Neural cell (in vitro differentiated cells): ENCODE measurements at regions not wholly inside any gene's neighbourhood (a gene's known extent, or its start where the extent isn't known, plus 50 kb on each side); places are given as distances from the start of the nearest gene placed in this dataset.

Experiments used
- CTCF ChIP-seq: fragments of 450-650 bp; IDR thresholded peaks from 2 replicates; pipeline ENCODE4 v1.5.1; 2014; ENCODE audit warnings: antibody characterized with exemption, mild to moderate bottlenecking, moderate library complexity; ENCODE audit not compliant: poor library complexity, severe bottlenecking
- EZH2 ChIP-seq: fragments of 200-600, 300-800 bp; shearing (Covaris generic), sonication (generic); IDR thresholded peaks from 2 replicates; pipeline ENCODE4 v1.6.1; 2014; ENCODE audit warnings: antibody characterized with exemption, low read length, borderline replicate concordance, mild to moderate bottlenecking; ENCODE audit not compliant: insufficient read depth, poor library complexity, severe bottlenecking
- MXI1 ChIP-seq: fragments of 450-650 bp; conservative IDR thresholded peaks from 2 replicates; pipeline ENCODE4 v1.6.1; 2014; ENCODE audit warnings: antibody characterized with exemption, mild to moderate bottlenecking; ENCODE audit not compliant: poor library complexity, severe bottlenecking
- POLR2AphosphoS5 ChIP-seq: IDR thresholded peaks from 2 replicates; pipeline ENCODE4 v1.6.1; 2012
- SMC3 ChIP-seq: fragments of 450-650 bp; conservative IDR thresholded peaks from 2 replicates; pipeline ENCODE4 v1.6.1; 2014; ENCODE audit warnings: antibody characterized with exemption, mild to moderate bottlenecking, moderate library complexity; ENCODE audit not compliant: poor library complexity
- TAF1 ChIP-seq: IDR thresholded peaks from 2 replicates; pipeline ENCODE4 v1.6.1; 2012; ENCODE audit warnings: low read depth
- TF ChIP-seq, protein P1 (sequence below): IDR thresholded peaks from 2 replicates; pipeline ENCODE4 v1.6.1; 2012; ENCODE audit warnings: borderline replicate concordance

GRCh38 chr5:4083591-4084337 lies 488.1 kb downstream of the IRX1 start:
- TF ChIP-seq TAF1: no peak
- TF ChIP-seq POLR2AphosphoS5: no peak
- no peak for TF ChIP-seq EZH2
- no peak for TF ChIP-seq CTCF
- TF ChIP-seq MXI1: no peak
- TF ChIP-seq, protein P1, sequence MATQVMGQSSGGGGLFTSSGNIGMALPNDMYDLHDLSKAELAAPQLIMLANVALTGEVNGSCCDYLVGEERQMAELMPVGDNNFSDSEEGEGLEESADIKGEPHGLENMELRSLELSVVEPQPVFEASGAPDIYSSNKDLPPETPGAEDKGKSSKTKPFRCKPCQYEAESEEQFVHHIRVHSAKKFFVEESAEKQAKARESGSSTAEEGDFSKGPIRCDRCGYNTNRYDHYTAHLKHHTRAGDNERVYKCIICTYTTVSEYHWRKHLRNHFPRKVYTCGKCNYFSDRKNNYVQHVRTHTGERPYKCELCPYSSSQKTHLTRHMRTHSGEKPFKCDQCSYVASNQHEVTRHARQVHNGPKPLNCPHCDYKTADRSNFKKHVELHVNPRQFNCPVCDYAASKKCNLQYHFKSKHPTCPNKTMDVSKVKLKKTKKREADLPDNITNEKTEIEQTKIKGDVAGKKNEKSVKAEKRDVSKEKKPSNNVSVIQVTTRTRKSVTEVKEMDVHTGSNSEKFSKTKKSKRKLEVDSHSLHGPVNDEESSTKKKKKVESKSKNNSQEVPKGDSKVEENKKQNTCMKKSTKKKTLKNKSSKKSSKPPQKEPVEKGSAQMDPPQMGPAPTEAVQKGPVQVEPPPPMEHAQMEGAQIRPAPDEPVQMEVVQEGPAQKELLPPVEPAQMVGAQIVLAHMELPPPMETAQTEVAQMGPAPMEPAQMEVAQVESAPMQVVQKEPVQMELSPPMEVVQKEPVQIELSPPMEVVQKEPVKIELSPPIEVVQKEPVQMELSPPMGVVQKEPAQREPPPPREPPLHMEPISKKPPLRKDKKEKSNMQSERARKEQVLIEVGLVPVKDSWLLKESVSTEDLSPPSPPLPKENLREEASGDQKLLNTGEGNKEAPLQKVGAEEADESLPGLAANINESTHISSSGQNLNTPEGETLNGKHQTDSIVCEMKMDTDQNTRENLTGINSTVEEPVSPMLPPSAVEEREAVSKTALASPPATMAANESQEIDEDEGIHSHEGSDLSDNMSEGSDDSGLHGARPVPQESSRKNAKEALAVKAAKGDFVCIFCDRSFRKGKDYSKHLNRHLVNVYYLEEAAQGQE: no peak
- no peak for TF ChIP-seq SMC3
